ENCODE measurements at regions not wholly inside any gene's neighbourhood (a gene's known extent, or its start where the extent isn't known, plus 50 kb on each side); places are given as distances from the start of the nearest gene placed in this dataset.

DNA sequence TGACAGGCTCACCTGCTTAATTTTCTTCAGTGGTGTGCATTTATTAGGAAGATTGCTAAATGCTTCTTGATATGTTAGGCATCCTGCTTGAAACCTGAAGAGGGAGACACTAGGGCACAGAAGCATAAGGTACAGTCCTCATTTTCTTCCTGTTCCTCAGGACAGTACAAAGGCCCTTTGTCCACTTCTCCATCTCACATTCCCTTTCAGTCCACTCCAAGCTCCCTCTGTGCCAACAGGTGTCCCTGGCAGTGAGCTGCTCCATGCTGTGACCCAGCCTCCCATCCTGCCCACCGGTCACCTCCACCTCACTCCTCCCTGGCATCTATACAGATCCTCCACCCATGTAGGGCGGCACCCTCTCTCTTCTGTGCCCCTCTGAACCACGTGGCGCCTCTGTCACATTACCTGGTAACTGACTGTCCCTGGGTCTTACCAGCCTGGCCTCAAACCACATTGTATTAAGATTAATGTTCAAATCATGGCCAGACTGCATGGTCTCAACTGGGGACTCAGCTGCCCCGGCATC, 162.8 kb downstream of the VAPA start:
- H3K4me3 ChIP-seq (ENCODE audit: low read depth in 1 of 5, low read length in 5 of 5), result no peak overlapping the region
- no peak overlapping the region for H3K27ac ChIP-seq (ENCODE audit: low read depth, low read length)
- H3K27me3 ChIP-seq (ENCODE audit: control insufficient read depth in 5 of 5, insufficient read depth in 4 of 5, low read length in 5 of 5), result no peaks in the 10 kb centered on the region
- no peaks in the 10 kb centered on the region for H3K36me3 ChIP-seq (ENCODE audit: control insufficient read depth in 5 of 5, insufficient read depth in 5 of 5, low read length in 5 of 5)
- peaks cover 0 to 26% (median 19%) of the 10 kb centered on the region in 5 donors for H3K4me1 ChIP-seq (ENCODE audit: control insufficient read depth in 5 of 5, insufficient read depth in 5 of 5, low read length in 5 of 5)
- no peak overlapping the region for H3K9ac ChIP-seq (ENCODE audit: low read length in 5 of 5)
- H3K9me3 ChIP-seq (ENCODE audit: control insufficient read depth in 5 of 5, low read length in 5 of 5), result no peaks in the 10 kb centered on the region

DNA sequence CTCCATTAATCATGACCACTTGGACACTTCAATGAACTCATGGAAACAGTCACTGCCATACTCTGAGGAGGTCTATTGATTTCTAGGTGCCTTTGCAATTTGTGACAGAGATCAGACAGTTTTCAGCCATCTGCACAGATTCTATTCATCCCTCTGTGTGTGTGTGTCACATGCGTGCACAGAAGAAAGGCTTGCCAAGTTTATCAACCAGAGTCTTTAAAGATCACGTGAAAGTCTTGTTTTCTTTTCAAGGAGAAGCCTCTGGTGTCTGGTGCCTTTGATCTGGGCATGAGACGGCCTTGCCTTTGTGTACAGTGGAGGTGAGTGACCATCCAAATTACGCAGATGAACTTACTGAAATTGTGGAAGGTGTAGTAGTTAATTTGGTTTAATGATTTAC, 164.2 kb downstream of the VAPA start:
- Histone ChIP-seq H3K36me3 (ENCODE audit: control insufficient read depth in 5 of 5, insufficient read depth in 5 of 5, low read length in 5 of 5) (no peaks in the 10 kb centered on the region), H3K4me1 (ENCODE audit: control insufficient read depth in 5 of 5, insufficient read depth in 5 of 5, low read length in 5 of 5) (peaks cover 0 to 16% (median 8%) of the 10 kb centered on the region in 5 donors), H3K27ac (ENCODE audit: low read depth, low read length) (no peak overlapping the region), H3K9me3 (ENCODE audit: control insufficient read depth in 5 of 5, low read length in 5 of 5) (peaks cover 0 to 7% (median 6%) of the 10 kb centered on the region in 5 donors), H3K27me3 (ENCODE audit: control insufficient read depth in 5 of 5, insufficient read depth in 4 of 5, low read length in 5 of 5) (no peaks in the 10 kb centered on the region), H3K4me3 (ENCODE audit: low read depth in 1 of 5, low read length in 5 of 5) (no peak overlapping the region), H3K9ac (ENCODE audit: low read length in 5 of 5) (no peak overlapping the region)

DNA sequence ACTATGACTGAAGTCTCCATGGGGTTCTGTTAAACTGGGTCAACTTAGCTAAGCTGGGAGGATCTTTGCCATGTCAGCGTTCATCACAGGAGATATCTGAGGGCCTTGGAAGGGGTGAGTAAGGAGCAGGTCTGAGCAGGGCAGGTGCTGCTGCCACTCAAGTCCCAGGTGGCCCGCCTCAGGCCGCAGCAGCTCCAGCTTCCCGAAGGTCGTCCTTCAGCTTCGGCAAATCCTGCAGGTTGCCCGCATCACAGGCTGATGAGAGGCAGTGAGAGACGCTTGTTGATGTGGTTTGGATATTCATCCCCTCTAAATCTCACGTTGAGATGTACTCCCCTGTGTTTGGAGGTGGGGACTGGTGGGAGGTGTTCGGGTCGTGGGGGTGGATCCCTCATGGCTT, 166.6 kb downstream of the VAPA start:
- H3K4me1 ChIP-seq (ENCODE audit: control insufficient read depth in 5 of 5, insufficient read depth in 5 of 5, low read length in 5 of 5), result peaks cover 0 to 10% (median 4%) of the 10 kb centered on the region in 5 donors
- H3K36me3 ChIP-seq (ENCODE audit: control insufficient read depth in 5 of 5, insufficient read depth in 5 of 5, low read length in 5 of 5), result no peaks in the 10 kb centered on the region
- H3K4me3 ChIP-seq (ENCODE audit: low read depth in 1 of 5, low read length in 5 of 5), result no peak overlapping the region
- H3K9ac ChIP-seq (ENCODE audit: low read length in 5 of 5), result no peak overlapping the region
- peaks cover 0 to 19% (median 11%) of the 10 kb centered on the region in 5 donors for H3K9me3 ChIP-seq (ENCODE audit: control insufficient read depth in 5 of 5, low read length in 5 of 5)
- no peak overlapping the region for H3K27ac ChIP-seq (ENCODE audit: low read depth, low read length)
- no peaks in the 10 kb centered on the region for H3K27me3 ChIP-seq (ENCODE audit: control insufficient read depth in 5 of 5, insufficient read depth in 4 of 5, low read length in 5 of 5)

DNA sequence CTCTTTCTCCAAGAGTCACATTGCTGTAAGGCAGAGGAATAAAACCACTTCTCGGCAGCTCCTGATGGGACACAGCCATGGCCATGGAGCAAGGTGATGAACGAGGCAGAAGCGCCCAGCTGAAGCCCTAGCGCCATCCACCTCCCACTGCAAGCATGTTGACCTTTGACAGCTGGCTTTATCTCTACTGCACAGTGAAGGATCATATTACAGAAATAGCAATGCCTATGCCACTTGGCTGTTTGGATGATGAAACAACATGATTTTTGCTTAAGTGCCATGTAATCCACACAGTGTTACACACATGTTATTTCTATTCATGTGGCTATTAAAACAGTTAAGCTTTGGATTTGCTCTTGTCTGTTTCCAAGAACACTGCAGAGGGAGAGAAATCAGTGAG, 167.7 kb downstream of the VAPA start:
- H3K36me3 ChIP-seq (ENCODE audit: control insufficient read depth in 5 of 5, insufficient read depth in 5 of 5, low read length in 5 of 5), result no peaks in the 10 kb centered on the region
- H3K4me1 ChIP-seq (ENCODE audit: control insufficient read depth in 5 of 5, insufficient read depth in 5 of 5, low read length in 5 of 5), result peaks cover 0 to 10% (median 4%) of the 10 kb centered on the region in 5 donors
- no peak overlapping the region for H3K4me3 ChIP-seq (ENCODE audit: low read depth in 1 of 5, low read length in 5 of 5)
- no peaks in the 10 kb centered on the region for H3K27me3 ChIP-seq (ENCODE audit: control insufficient read depth in 5 of 5, insufficient read depth in 4 of 5, low read length in 5 of 5)
- no peak overlapping the region for H3K9ac ChIP-seq (ENCODE audit: low read length in 5 of 5)
- H3K9me3 ChIP-seq (ENCODE audit: control insufficient read depth in 5 of 5, low read length in 5 of 5), result peaks cover 0 to 19% (median 11%) of the 10 kb centered on the region in 5 donors
- H3K27ac ChIP-seq (ENCODE audit: low read depth, low read length), result no peak overlapping the region

DNA sequence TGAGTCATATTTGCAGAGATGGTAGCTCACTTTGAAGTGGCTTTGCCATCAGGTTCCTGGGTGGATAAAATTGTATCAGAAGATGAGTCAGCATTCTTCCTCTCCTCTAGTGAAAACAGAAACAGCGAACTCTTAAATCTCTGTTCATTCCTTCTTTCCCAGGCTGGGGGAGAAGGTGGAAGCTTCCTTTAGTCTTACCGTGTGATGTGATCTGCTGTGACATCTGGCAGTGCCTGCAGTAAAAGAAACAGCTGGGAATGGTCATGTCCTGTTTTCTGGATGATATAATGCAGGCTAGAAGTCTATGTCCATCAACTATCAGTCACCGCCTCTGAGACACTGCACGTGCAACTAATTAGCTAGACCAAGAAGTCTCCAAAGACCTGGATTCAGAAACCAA, 171.6 kb downstream of the VAPA start:
- H3K9ac ChIP-seq (ENCODE audit: low read length in 5 of 5), result no peak overlapping the region
- H3K4me3 ChIP-seq (ENCODE audit: low read depth in 1 of 5, low read length in 5 of 5), result no peak overlapping the region
- no peak overlapping the region for H3K27ac ChIP-seq (ENCODE audit: low read depth, low read length)
- no peaks in the 10 kb centered on the region for H3K27me3 ChIP-seq (ENCODE audit: control insufficient read depth in 5 of 5, insufficient read depth in 4 of 5, low read length in 5 of 5)
- peaks cover 0 to 10% (median 4%) of the 10 kb centered on the region in 5 donors for H3K4me1 ChIP-seq (ENCODE audit: control insufficient read depth in 5 of 5, insufficient read depth in 5 of 5, low read length in 5 of 5)
- no peaks in the 10 kb centered on the region for H3K36me3 ChIP-seq (ENCODE audit: control insufficient read depth in 5 of 5, insufficient read depth in 5 of 5, low read length in 5 of 5)
- peaks cover 0 to 19% (median 11%) of the 10 kb centered on the region in 5 donors for H3K9me3 ChIP-seq (ENCODE audit: control insufficient read depth in 5 of 5, low read length in 5 of 5)

DNA sequence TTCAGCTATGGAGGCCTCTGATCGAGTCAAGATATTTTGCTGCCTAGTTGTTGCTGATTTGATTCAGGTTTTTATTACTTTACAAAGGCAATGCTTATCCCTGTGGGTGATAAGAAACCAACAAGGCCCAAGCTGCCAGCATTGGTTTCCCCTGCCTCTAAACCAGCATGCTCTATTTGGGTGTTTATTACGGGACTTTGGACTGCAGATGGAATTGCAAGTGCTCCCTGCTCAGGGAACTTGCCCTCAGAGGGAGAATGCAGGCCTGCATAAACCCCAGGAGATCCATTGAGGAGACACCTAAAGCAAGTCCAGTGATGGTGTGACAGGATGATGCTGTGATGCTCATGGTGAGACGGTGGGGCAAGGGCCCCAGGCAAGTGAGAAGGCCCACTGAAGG, 172.1 kb downstream of the VAPA start:
- Histone ChIP-seq H3K27ac (ENCODE audit: low read depth, low read length) (no peak overlapping the region), H3K4me1 (ENCODE audit: control insufficient read depth in 5 of 5, insufficient read depth in 5 of 5, low read length in 5 of 5) (peaks cover 0 to 10% (median 4%) of the 10 kb centered on the region in 5 donors), H3K9me3 (ENCODE audit: control insufficient read depth in 5 of 5, low read length in 5 of 5) (peaks cover 0 to 19% (median 11%) of the 10 kb centered on the region in 5 donors), H3K9ac (ENCODE audit: low read length in 5 of 5) (no peak overlapping the region), H3K27me3 (ENCODE audit: control insufficient read depth in 5 of 5, insufficient read depth in 4 of 5, low read length in 5 of 5) (no peaks in the 10 kb centered on the region), H3K36me3 (ENCODE audit: control insufficient read depth in 5 of 5, insufficient read depth in 5 of 5, low read length in 5 of 5) (no peaks in the 10 kb centered on the region), H3K4me3 (ENCODE audit: low read depth in 1 of 5, low read length in 5 of 5) (no peak overlapping the region)

DNA sequence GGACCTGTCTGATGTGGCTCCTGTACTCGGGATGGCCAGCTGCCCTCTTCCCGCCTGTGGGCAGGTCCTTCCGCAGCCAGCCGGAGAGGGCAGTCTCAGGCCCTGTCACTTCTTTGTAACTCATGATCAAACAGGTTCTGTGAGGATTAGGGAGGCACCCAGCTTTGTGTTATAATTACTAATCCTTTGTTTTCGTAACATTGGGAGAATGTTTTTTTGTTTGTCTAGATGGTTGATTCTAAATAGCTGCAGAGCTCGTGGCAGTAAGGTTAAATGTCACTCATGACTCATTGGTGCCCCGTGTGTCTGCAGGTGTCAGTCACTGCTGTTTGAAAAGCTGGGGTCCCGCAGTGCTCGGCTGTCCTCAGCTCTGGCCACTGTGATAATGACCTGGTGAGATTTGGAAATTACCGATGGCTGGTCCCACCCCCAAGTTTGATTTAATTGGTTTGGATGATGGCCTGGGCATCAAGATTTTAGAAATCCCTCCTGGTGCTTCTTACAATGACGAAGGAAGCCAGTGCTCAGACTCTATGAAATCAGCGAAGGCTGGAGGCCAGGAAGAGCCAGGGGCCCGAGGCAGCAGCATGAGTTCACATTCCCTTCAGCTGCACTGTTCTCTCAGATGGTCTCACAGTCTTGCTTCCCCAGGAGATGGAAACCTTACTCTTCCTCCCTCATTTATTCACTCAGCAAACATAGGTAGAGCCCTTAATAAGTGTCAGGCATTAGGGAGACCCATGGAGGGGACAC, 172.8 kb downstream of the VAPA start:
- H3K27me3 ChIP-seq (ENCODE audit: control insufficient read depth in 5 of 5, insufficient read depth in 4 of 5, low read length in 5 of 5), result no peaks in the 10 kb centered on the region
- H3K9me3 ChIP-seq (ENCODE audit: control insufficient read depth in 5 of 5, low read length in 5 of 5), result peaks cover 0 to 19% (median 11%) of the 10 kb centered on the region in 5 donors
- no peak overlapping the region for H3K4me3 ChIP-seq (ENCODE audit: low read depth in 1 of 5, low read length in 5 of 5)
- H3K36me3 ChIP-seq (ENCODE audit: control insufficient read depth in 5 of 5, insufficient read depth in 5 of 5, low read length in 5 of 5), result no peaks in the 10 kb centered on the region
- no peak overlapping the region for H3K9ac ChIP-seq (ENCODE audit: low read length in 5 of 5)
- peaks cover 0 to 3% (median 0%) of the 10 kb centered on the region in 5 donors for H3K4me1 ChIP-seq (ENCODE audit: control insufficient read depth in 5 of 5, insufficient read depth in 5 of 5, low read length in 5 of 5)
- no peak overlapping the region for H3K27ac ChIP-seq (ENCODE audit: low read depth, low read length)

DNA sequence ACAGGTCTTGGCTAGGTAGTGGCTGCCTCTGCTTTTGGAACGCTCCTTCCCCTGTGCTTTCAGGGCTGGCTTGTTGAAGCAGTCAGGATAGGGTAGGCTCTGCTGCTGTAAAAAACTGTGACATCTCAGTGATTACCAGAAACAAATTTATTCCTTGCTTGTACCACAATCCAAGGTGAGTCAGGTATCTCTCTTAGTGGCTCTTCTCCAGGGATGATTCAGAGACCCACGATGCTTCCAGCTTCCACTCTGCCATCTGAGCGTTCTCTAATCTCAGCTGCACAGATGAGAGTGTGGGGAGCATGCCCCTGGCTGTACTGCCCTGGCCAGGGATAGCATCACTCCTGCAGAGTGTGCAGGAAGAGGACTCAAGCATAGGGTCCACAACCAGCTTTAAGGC, 174.9 kb downstream of the VAPA start:
- H3K36me3 ChIP-seq (ENCODE audit: control insufficient read depth in 5 of 5, insufficient read depth in 5 of 5, low read length in 5 of 5), result no peaks in the 10 kb centered on the region
- no peaks in the 10 kb centered on the region for H3K4me1 ChIP-seq (ENCODE audit: control insufficient read depth in 5 of 5, insufficient read depth in 5 of 5, low read length in 5 of 5)
- H3K27me3 ChIP-seq (ENCODE audit: control insufficient read depth in 5 of 5, insufficient read depth in 4 of 5, low read length in 5 of 5), result no peaks in the 10 kb centered on the region
- no peak overlapping the region for H3K9ac ChIP-seq (ENCODE audit: low read length in 5 of 5)
- peaks cover 0 to 6% (median 0%) of the 10 kb centered on the region in 5 donors for H3K9me3 ChIP-seq (ENCODE audit: control insufficient read depth in 5 of 5, low read length in 5 of 5)
- no peak overlapping the region for H3K27ac ChIP-seq (ENCODE audit: low read depth, low read length)
- H3K4me3 ChIP-seq (ENCODE audit: low read depth in 1 of 5, low read length in 5 of 5), result no peak overlapping the region

DNA sequence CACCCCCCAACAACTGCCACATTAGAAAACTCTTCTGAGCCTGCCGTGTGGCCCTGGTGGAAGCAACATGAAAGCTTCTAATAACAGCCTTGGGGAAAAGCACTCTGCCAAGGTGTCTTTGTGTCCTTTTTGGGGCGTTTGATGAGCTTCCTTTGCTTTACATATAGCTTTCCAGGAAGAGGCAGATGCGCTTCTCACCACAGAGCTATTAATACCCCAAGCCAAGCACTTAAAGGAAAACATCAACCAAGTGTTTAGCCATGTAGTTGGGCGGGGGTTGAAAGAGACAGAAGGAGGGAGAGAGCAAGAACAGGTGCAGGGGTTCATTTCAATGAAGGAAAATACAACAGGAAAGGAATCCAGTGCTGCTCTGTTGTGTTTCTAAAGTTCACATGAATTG, 176.1 kb downstream of the VAPA start:
- Histone ChIP-seq H3K9ac (ENCODE audit: low read length in 5 of 5) (no peak overlapping the region), H3K9me3 (ENCODE audit: control insufficient read depth in 5 of 5, low read length in 5 of 5) (no peaks in the 10 kb centered on the region), H3K4me1 (ENCODE audit: control insufficient read depth in 5 of 5, insufficient read depth in 5 of 5, low read length in 5 of 5) (no peaks in the 10 kb centered on the region), H3K27me3 (ENCODE audit: control insufficient read depth in 5 of 5, insufficient read depth in 4 of 5, low read length in 5 of 5) (no peaks in the 10 kb centered on the region), H3K4me3 (ENCODE audit: low read depth in 1 of 5, low read length in 5 of 5) (no peak overlapping the region), H3K36me3 (ENCODE audit: control insufficient read depth in 5 of 5, insufficient read depth in 5 of 5, low read length in 5 of 5) (no peaks in the 10 kb centered on the region), H3K27ac (ENCODE audit: low read depth, low read length) (no peak overlapping the region)

DNA sequence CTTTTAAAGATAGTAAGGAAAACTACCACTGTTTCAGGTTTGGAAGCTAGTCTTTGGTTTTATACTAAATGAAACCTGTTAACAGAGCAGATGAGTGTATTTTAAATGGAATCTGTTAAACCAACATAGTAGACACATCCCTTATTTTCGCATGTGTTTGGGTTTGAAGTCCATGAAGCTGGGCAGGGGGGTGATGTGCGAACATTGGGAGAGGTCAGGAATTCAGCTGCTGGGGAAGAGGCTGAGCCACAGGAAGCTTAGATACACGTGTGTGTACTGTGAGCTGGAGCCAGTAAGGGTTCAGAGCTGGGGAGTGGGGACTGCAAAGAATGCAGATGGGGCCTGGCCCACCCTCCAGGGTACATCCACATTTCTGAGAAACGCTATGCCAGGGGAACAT, 176.9 kb downstream of the VAPA start:
- Histone ChIP-seq H3K27me3 (ENCODE audit: control insufficient read depth in 5 of 5, insufficient read depth in 4 of 5, low read length in 5 of 5) (no peaks in the 10 kb centered on the region), H3K9me3 (ENCODE audit: control insufficient read depth in 5 of 5, low read length in 5 of 5) (no peaks in the 10 kb centered on the region), H3K9ac (ENCODE audit: low read length in 5 of 5) (no peak overlapping the region), H3K4me1 (ENCODE audit: control insufficient read depth in 5 of 5, insufficient read depth in 5 of 5, low read length in 5 of 5) (no peaks in the 10 kb centered on the region), H3K36me3 (ENCODE audit: control insufficient read depth in 5 of 5, insufficient read depth in 5 of 5, low read length in 5 of 5) (no peaks in the 10 kb centered on the region), H3K27ac (ENCODE audit: low read depth, low read length) (no peak overlapping the region), H3K4me3 (ENCODE audit: low read depth in 1 of 5, low read length in 5 of 5) (no peak overlapping the region)

Measured in subcutaneous abdominal adipose tissue (tissue), 5 donors.